Endothelial cell of umbilical vein (primary cell): ENCODE measurements at regions not wholly inside any gene's neighbourhood (a gene's known extent, or its start where the extent isn't known, plus 50 kb on each side); places are given as distances from the start of the nearest gene placed in this dataset.

Source experiments
- BruUV-seq: library from RNA; stranded (reverse); fragments of 400-500 nt; replicated peaks from 2 replicates; lab custom pipeline; 2021; lab: Mats Ljungman, UMichigan
- CTCF ChIA-PET: fragments of 300-600, 350-600 bp; sonication (Branson Sonifier 250); formaldehyde crosslinking; loops from one replicate; lab custom pipeline; 2021; ENCODE audit warnings: antibody characterized with exemption, inconsistent platforms; lab: Charles Lee
- POLR2A ChIA-PET: fragments of 300-600, 350-600 bp; sonication (Branson Sonifier 250); formaldehyde crosslinking; loops from one replicate; lab custom pipeline; 2021; ENCODE audit warnings: antibody characterized with exemption, inconsistent platforms; lab: Charles Lee
- DNase-seq: peaks from one replicate; pipeline ENCODE4 v3.0.0-alpha.2; 2011; ENCODE audit warnings: low read depth, low spot score
- FAIRE-seq: peaks from 2 replicates; lab custom pipeline; 2011; peaks lifted over from hg19 to GRCh38; lab: Jason Lieb, UNC
- H2AFZ ChIP-seq: 2 replicates; pipeline ENCODE4 v1.6.0; 2012; ENCODE audit warnings: low read depth, low read length, control low read depth, inconsistent platforms
- H3K27ac ChIP-seq: 2 replicates; pipeline ENCODE4 v1.5.1; 2011; ENCODE audit warnings: low read depth, mild to moderate bottlenecking, control low read depth, low read length, moderate library complexity; ENCODE audit not compliant: insufficient read depth
- H3K27me3 ChIP-seq, 2 experiments: 2 replicates each; pipeline versions ENCODE4 v1.6.0 to v1.6.1; 2011; ENCODE audit warnings: low read length in 2 of 2, mixed read lengths in 1 of 2; ENCODE audit not compliant: control insufficient read depth in 2 of 2, insufficient read depth in 2 of 2
- H3K36me3 ChIP-seq, 2 experiments: 2 replicates in 1 of 2; 3 replicates in 1 of 2; pipeline ENCODE4 v1.5.1; 2011; ENCODE audit warnings: low read length in 2 of 2, mild to moderate bottlenecking in 1 of 2, moderate library complexity in 1 of 2; ENCODE audit not compliant: control insufficient read depth in 2 of 2, insufficient read depth in 2 of 2; ENCODE audit errors: extremely low read depth in 1 of 2
- H3K4me1 ChIP-seq: 3 replicates; pipeline ENCODE4 v1.5.1; 2011; ENCODE audit warnings: mild to moderate bottlenecking, low read length; ENCODE audit not compliant: control insufficient read depth, insufficient read depth; ENCODE audit errors: extremely low read depth
- H3K4me2 ChIP-seq: 2 replicates; pipeline ENCODE4 v1.6.1; 2011; ENCODE audit warnings: low read length, control low read depth, mixed read lengths; ENCODE audit not compliant: insufficient read depth
- H3K4me3 ChIP-seq, 3 experiments: fragments of 200-600 bp in 1 of 3; sonication (generic), shearing (Covaris generic) in 1 of 3; replicated peaks in 1 of 3; 2 replicates each; pipeline ENCODE4 v1.5.1; 2011 to 2016; ENCODE audit warnings: control low read depth in 3 of 3, low read length in 3 of 3, mild to moderate bottlenecking in 2 of 3, inconsistent platforms in 1 of 3, low read depth in 1 of 3, moderate library complexity in 1 of 3; ENCODE audit not compliant: insufficient read depth in 1 of 3
- H3K79me2 ChIP-seq: 2 replicates; pipeline ENCODE4 v1.6.0; 2012; ENCODE audit warnings: low read length, inconsistent platforms; ENCODE audit not compliant: control insufficient read depth, insufficient read depth
- H3K9ac ChIP-seq: replicated peaks from 2 replicates; pipeline ENCODE3; 2011; ENCODE audit warnings: low read length, control low read depth; ENCODE audit not compliant: insufficient read depth; ENCODE audit errors: extremely low read depth
- H3K9me1 ChIP-seq: replicated peaks from 3 replicates; pipeline ENCODE4 v1.6.0; 2011; ENCODE audit warnings: mild to moderate bottlenecking, low read length; ENCODE audit not compliant: control insufficient read depth, insufficient read depth; ENCODE audit errors: extremely low read depth
- H3K9me3 ChIP-seq: replicated peaks from 2 replicates; pipeline ENCODE4 v1.5.1; 2012; ENCODE audit warnings: low read length, inconsistent platforms; ENCODE audit not compliant: control insufficient read depth, insufficient read depth
- H4K20me1 ChIP-seq: replicated peaks from 2 replicates; pipeline ENCODE3; 2011; ENCODE audit warnings: mild to moderate bottlenecking, low read length; ENCODE audit not compliant: control insufficient read depth, insufficient read depth; ENCODE audit errors: extremely low read depth
- EZH2 ChIP-seq: IDR thresholded peaks from 2 replicates; pipeline ENCODE4 v1.6.1; 2012; ENCODE audit warnings: borderline replicate concordance, low read depth, mild to moderate bottlenecking, moderate library complexity, low read length, inconsistent platforms; ENCODE audit not compliant: severe bottlenecking
- FOS ChIP-seq: IDR thresholded peaks from 2 replicates; pipeline ENCODE4 v1.6.1; 2011; ENCODE audit warnings: mild to moderate bottlenecking, low read length, moderate library complexity, borderline replicate concordance; ENCODE audit not compliant: insufficient read depth
- GATA2 ChIP-seq: IDR thresholded peaks from 2 replicates; pipeline ENCODE4 v1.7.0; 2011; ENCODE audit warnings: low read depth, mild to moderate bottlenecking, moderate library complexity, mixed read lengths, low read length; ENCODE audit not compliant: insufficient read length, insufficient read depth
- JUN ChIP-seq: IDR thresholded peaks from 2 replicates; pipeline ENCODE4 v1.6.1; 2011; ENCODE audit warnings: borderline replicate concordance, low read depth; ENCODE audit not compliant: insufficient read length, insufficient read depth
- MYC ChIP-seq: IDR thresholded peaks from one replicate; pipeline ENCODE4 v1.6.1; 2011; ENCODE audit warnings: mild to moderate bottlenecking, low read depth, low read length
- POLR2A ChIP-seq: IDR thresholded peaks from 2 replicates; pipeline ENCODE4 v1.6.1; 2012; ENCODE audit warnings: low read depth, mild to moderate bottlenecking, control low read depth, low read length
- POLR2AphosphoS5 ChIP-seq: IDR thresholded peaks from 2 replicates; pipeline ENCODE4 v1.6.1; 2012; ENCODE audit warnings: low read depth, mild to moderate bottlenecking, control low read depth, low read length, moderate library complexity; ENCODE audit not compliant: insufficient read depth
- dilution Hi-C: fragments of 300-500 bp; cut with MboI; formaldehyde crosslinking; loops from one replicate; pipeline ENCODE4 v1.15.0; 2019; ENCODE audit warnings: low sequenced_read_pairs; ENCODE audit not compliant: extremely low pct_ligation_motif_present
- intact Hi-C: fragments of 100-400 bp; cut with micrococcal nuclease; formaldehyde crosslinking; loops from one replicate; pipeline ENCODE4 v1.10.0; 2022
- TF ChIP-seq, protein P1 (sequence below): IDR thresholded peaks from 2 replicates; pipeline ENCODE4 v1.6.1; 2011; ENCODE audit not compliant: insufficient read depth, insufficient read length
- TF ChIP-seq, protein P2 (sequence below), 2 donors: IDR thresholded peaks; 1 replicate in 1 of 2; 2 replicates in 1 of 2; pipeline ENCODE4 v1.5.1; 2011; ENCODE audit warnings: low read length in 2 of 2, mild to moderate bottlenecking in 2 of 2, moderate library complexity in 2 of 2, control low read depth in 1 of 2, inconsistent platforms in 1 of 2, low read depth in 1 of 2; ENCODE audit not compliant: insufficient read depth in 1 of 2; ENCODE audit errors: extremely low read depth in 1 of 2

- no peaks in the 10 kb centered on the region for H3K27me3 ChIP-seq
- no peak overlapping the region for H3K27ac ChIP-seq
- H3K9me1 ChIP-seq: no peaks in the 10 kb centered on the region
- DNase-seq (no peak), FAIRE-seq (no peak)
- no peaks in the 10 kb centered on the region for H3K36me3 ChIP-seq
- H4K20me1 ChIP-seq: no peaks in the 10 kb centered on the region
- ChIA-PET CTCF (no interaction called here), POLR2A (no interaction called here)
- intact Hi-C loops: no loop called here
- no peak overlapping the region for H2AFZ ChIP-seq
- no peak overlapping the region for H3K4me3 ChIP-seq
- no peaks in the 10 kb centered on the region for H3K9me3 ChIP-seq
- H3K79me2 ChIP-seq: no peaks in the 10 kb centered on the region
- no peaks in the 10 kb centered on the region for H3K4me1 ChIP-seq
- H3K4me2 ChIP-seq: no peak overlapping the region
- no TSS peak for BruUV-seq
- H3K9ac ChIP-seq: no peak overlapping the region
- dilution Hi-C loops: no loop called here
- TF ChIP-seq POLR2A: no peak
- no peak for TF ChIP-seq JUN
- no peak for TF ChIP-seq FOS
- no peak for TF ChIP-seq EZH2
- TF ChIP-seq, protein P1, sequence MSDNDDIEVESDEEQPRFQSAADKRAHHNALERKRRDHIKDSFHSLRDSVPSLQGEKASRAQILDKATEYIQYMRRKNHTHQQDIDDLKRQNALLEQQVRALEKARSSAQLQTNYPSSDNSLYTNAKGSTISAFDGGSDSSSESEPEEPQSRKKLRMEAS: no peak
- TF ChIP-seq MYC: no peak
- no peak for TF ChIP-seq GATA2
- no peak for TF ChIP-seq POLR2AphosphoS5
- TF ChIP-seq, protein P2, sequence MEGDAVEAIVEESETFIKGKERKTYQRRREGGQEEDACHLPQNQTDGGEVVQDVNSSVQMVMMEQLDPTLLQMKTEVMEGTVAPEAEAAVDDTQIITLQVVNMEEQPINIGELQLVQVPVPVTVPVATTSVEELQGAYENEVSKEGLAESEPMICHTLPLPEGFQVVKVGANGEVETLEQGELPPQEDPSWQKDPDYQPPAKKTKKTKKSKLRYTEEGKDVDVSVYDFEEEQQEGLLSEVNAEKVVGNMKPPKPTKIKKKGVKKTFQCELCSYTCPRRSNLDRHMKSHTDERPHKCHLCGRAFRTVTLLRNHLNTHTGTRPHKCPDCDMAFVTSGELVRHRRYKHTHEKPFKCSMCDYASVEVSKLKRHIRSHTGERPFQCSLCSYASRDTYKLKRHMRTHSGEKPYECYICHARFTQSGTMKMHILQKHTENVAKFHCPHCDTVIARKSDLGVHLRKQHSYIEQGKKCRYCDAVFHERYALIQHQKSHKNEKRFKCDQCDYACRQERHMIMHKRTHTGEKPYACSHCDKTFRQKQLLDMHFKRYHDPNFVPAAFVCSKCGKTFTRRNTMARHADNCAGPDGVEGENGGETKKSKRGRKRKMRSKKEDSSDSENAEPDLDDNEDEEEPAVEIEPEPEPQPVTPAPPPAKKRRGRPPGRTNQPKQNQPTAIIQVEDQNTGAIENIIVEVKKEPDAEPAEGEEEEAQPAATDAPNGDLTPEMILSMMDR (IDR thresholded peaks at IDR 0.05; ENCODE audit: extremely low read depth in 1 of 2, insufficient read depth in 1 of 2, low read depth in 1 of 2, low read length in 2 of 2): no peak
Measured at GRCh38 chr11:134584706-134585445, 172.8 kb upstream of the B3GAT1 start.
